NOMO-1 treated with DMSO at 0.1 percent for 48 hours (cell line): ENCODE measurements at regions not wholly inside any gene's neighbourhood (a gene's known extent, or its start where the extent isn't known, plus 50 kb on each side); places are given as distances from the start of the nearest gene placed in this dataset.

ENCODE experiments used
- DNase-seq: peaks from one replicate; lab custom pipeline; 2025; ENCODE audit not compliant: unreplicated experiment; lab: John Stamatoyannopoulos, UW

DNA sequence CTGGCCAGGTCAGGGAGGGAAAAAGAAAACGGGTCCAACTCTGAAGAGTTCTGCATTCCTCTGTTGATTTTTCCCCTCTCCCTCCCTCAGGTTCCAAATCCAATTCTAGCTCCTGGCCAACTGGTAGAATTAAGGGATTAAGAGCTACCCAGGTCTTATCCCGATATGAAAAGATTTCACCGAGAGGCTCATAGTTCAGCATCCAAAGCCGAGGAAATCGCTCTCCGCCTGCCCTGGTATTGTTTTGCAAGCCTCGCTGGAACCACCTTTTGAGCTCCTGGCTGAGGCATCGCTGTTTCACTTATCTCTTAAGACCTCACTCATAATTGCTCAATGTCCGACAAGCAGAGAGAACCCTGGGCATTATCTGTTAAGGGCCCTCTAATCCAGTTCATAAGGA lies 180.4 kb downstream of the URI1 start:
- no peak for DNase-seq

DNA sequence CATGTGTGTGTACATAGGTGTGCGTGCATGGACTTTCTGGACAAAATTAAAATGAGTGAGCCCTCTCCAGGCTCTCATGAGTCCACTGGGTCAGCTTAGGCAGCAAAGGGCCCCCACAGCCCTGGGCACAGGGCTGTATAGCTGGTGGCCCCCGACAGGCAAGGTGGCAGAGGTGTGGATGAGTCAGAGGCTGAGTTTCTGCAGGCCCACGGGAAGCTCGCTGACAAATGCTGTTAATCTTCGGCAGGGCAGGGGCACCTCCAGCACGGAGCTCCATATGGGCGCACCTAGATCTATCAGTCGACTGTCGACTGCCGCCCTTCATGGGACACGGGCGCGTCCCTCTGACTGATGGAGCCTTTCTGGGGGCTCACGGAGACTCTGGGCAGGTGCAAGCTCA lies 181.1 kb downstream of the URI1 start:
- DNase-seq = no peak

DNA sequence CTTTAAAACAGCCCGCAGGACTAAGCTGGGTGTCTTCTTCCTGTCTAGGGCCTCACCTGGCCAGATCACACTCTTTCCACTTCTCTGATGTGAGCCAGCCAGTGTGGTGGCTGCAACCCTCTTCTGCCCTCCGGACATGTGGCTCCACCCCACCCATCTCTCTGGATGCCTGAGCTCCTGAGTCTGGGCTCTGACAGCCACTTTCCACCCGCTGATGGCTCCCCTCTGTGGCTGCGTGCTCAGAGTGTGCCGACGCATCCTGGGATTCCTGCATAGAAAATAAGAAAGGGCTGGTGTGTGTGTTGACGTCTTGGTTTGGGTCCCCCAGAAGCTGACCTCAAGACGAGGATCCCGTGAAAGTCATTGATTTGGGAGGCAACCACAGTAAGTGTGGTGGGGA lies 181.6 kb downstream of the URI1 start:
- DNase-seq = no peak

DNA sequence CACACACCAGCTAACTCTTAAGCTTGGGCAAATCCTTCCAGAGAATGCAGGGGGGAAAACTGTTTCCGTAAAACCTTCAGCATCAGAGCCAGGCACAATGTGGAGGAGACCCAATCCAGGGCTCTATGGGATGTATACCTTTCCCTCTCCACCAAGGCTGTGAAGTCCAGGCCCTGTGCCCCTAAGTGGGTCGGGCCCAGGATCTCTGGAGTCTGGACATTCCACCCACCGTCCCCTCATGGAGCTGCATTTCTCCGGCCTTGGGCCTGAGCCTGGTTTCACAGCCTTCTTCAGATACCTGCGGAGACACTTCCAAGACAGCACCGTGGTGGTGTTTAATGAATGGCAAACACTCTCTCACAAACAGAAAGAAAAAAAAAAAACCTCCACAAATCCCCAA lies 186.2 kb downstream of the URI1 start:
- no peak for DNase-seq

DNA sequence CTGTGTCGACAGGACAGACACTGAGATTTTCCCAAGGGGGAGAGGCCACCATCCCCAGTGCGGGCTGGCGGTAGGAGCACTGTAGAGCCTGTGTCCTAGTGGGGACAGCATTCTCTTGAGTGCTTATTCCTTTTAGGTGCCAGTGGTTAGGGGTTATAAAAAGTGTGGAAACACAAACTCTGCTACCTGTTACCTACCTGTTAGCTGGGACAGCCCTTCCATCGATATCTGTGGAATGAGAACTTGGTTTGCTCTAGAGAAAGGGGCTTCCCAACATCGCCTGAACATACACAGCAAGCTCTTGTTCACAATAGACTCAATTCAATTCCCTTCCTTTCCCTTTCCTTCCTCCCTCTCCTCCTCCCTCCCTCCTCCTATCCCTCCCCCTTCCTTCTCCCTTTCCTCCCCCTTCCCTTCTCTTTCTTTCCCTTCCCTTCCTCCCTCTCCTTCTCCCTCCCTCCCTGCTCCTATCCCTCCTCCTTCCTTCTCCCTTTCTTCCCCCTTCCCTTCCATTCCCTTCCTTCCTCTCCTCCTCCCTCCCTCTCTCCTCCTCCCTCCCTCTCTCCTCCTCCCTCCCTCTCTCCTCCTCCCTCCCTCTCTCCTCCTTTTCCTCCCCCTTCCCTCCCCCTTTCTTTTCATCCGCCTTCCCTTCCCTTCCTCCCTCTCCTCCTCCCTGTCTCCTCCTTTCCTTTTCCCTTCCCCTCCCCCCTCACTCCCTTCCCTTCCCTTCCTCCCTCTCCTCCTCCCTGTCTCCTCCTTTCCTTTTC lies 188.5 kb downstream of the URI1 start:
- DNase-seq = no peak

DNA sequence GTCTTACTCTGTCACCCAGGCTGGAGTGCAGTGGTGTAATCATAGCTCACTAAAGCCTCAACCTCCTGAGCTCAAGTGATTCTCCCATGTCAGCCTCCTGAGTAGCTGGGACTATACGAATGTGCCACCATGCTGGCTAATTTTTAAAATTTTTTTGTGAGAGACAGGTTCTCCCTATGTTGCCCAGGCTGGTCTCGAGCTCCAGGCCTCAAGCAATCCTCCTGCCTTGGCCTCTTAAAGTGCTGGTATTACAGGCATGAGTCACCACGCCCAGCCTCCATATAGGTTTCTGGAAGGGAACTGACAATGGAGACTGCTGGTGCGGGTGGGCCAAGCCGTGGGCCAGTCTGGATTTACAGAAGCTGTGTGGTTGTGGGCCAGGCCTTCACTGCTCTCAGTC lies 189.2 kb downstream of the URI1 start:
- DNase-seq = no peak

DNA sequence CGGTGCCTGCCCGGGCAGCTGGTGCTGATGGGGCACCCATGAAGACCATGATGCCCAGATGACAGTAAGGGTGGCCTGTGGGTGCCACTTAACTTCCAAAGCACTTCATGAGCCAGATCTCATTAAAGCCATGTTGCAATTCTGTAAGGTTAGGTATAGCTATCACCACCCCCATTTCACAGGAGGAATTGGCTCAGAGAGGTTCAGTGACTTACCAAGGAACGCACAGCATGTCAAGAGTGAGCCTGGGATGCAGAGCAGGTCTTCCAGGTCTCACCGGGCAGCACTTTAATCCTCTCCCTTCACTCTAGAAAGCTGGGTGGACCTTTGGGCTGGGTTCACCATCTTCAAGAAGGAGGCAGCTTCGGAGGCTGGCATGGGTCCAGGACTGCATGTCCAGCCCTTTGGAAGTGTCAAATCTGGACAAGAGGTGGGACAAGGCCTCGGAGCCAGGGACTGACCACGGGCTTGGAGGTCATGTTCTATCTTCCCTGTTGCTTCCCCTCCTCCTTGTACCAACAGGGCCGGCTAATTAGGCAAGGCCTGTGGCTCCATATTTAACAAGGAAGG lies 189.8 kb downstream of the URI1 start:
- no peak for DNase-seq

DNA sequence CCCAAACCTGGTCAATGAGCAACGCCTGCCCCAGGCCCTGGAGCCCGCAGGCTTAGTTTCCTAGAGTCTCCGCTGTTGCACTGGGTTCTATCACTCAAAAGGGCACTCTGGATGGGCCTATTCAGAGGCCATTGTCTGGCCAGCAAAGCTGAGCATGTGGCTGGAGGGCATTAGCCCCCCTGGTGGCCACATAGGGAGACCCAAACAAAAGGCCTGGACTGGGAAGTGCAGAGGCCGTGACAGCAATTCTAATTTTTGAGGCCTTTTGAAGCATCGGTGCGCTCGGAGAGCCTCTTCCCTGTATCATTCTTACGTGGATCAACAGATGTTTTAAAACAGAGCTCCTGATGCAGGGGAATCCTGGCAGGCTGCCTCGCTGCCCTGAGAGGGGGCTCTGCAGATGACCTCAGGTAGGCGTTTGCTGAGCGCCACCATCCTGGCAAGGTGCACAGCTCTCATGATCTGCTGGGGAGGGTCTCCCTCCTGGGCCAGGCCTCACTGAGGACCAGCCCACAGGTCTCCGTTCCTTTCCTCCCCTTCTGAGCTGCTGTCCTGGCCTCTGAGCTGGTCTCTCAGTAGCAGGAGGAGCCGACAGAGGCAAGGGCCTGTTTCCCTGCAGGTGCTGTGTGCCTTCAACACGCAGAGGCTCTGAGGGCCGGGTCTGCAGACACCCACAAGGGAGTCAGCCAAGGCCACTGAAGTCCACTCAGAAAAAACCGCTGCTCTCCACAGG lies 190.5 kb downstream of the URI1 start:
- DNase-seq = no peak

DNA sequence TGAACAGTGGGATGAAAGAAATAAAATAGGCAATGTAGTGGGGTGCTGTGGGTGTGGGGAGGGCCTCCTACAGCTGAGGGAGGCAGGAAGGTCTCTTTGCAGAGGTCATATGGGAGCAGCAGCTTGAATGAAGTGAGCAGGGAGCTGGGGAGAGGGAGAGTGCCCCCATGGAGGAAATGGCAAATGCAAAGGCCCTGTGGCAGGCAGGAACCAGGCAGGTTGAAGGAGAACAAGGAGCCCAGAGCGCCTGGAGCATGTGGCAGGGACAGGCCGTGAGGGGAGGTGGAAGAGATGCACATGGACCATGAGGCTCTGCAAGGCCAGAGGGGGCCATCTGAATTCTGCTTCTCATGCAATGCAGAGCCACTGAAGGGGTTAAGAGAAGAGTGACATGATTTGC lies 191.8 kb downstream of the URI1 start:
- no peak for DNase-seq

DNA sequence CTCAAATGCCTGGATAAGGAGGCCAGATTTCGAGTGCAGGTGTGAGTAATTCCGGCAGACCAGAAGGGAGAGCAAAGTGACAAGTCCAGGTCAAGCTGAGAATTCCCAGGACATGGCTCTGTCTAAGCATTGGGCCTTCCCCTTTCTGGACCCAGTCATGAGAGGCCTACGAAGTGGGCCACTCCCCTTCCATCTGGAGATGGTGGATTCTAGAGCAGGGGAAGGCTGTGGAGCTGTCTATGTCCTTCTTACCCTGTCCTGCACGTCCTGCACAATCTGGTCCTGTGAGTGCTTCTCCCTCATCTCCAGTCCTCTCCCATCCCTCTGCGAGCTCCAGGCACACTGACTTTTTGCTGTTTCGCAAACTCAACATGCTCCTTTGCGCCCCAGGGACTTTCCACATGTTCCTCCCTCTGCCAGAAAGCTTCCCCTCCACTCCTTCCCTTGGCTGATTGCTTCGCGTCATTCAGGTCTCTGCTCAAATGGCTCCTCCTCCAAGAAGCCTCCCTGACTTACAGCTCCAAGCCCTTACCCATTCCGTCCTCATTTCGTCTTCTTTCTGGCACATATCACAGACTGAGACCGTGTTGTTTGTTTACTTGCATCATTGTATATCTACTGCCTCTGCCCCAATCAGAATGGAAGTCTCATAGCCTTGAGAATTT lies 193.2 kb downstream of the URI1 start:
- DNase-seq = no peak

DNA sequence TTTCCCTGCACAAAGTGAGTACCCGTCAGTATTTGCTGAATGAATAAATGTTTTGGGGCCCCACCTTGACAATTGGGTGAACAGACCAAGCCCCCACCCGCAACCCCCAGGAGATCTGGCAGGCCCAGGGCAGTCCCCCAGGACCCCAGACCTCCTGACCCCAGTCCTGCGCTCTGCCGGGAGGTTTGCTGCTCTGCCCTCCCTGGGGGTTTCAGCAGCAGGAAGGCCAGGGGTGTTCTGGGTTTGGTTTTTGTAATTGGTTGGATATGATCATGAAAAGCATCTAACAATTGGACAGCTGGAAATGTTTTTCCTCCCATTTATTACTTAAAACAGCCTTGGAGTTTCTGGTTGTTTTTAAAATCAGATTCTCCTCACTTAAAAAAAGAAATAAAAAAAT lies 193.8 kb downstream of the URI1 start:
- no peak for DNase-seq

DNA sequence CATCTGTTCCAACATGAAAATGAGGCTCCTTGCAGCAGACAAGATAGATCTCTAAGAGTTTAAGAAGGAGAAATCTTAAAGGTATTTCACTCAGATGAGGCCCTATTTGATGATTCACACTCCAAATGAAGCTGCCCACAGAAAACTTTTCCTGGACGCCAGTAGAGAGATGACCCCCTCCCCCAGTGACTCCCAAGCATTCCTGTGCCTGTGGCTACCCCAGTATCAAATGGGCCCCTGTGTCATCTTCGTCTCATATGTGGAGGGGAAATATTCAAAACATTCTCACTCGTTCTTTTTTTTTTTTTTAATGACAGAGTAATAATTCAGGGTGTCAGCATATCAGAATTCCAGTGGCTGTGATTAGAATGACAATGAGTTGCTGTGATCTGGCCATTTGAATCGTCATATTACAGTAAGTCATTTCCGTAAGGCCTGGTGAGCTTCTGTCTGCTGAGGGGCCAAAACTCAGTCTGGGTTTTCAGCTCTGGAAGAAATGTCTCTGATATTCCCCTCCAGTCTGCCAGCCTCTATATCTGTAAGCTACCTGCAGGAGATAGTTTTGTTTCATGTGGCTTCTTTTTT lies 194.7 kb downstream of the URI1 start:
- no peak for DNase-seq

DNA sequence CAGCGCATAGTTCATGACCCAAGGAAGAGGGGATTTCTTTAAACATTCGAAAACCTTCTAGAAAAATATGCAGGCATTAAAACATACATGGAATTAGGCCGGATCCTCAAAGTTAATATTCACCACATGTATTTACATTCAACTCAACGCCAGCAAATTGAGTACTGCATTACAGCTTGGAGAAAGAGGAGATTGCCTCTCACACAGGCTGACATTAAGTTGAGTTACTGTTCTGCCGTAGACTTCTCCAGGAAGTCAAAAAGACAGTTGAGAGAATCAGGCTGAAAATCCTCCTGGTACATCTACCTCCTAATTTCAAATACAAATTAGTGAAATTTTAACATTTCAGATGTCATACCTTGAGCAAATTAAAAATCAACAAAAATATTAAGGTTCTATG lies 195.7 kb downstream of the URI1 start:
- DNase-seq = no peak

DNA sequence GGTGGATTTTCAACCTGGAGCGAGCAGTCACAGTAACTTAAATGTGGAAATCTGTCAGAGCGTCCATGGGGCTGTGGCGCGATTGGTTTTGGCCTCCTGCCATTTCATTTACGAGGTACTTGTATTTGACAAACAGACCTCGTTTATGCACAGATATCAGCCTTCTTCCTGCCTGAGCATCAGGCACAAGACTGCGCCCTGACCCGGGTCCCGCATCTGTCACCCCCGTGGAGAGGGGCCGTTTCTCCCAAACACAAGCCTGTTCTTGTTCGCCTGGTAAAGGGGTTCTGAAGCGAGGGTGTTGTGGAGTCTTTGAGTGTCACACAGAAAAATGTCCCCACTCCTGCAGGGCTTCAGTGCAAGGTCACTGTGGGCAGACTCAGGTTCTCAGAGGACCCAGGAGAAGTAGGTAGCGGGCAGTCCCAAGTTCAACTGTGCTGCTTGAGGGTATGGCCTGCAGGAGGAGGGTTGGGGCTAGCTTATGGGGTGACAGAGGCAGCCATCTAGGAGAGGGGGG lies 202.3 kb downstream of the URI1 start:
- no peak for DNase-seq

DNA sequence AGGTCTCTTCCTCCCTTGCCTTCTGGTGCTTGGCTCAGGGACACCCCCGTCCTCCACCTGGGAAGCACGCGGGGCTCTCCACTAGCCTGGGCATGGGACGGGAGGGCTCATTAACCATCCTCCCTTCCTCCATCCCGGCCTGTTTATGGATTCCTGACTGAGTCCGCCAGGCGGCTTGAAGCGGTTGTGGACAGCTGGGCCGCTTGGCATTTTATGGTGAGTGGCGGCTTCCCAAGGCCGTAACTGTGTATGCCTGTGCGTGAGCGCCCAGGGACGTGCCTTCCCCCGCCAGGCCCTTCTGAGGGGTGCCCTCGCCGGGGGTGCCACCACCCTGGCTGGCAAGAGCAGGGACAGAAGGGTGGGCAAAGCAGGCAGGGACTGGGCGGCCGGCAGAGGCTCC lies 202.8 kb downstream of the URI1 start:
- no peak for DNase-seq

DNA sequence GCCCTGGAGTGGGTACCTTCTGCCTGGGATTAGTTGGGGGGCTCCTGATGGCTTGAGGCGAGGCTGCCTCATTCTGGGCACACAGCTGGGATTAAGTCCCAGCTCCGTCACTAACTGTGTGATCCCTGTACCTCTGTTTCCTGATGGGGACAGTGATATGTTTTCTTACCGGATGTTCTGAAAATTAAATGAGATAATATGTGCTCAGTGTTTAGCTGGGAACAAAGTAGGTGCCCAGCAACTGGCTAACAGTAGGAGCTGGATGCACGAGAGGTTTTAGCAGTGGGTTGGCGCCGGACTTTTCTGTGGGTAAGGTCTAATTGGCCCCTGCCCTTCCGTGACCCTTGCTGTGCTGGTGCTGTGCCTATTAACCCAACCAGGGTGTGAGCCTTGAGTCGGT lies 203.4 kb downstream of the URI1 start:
- no peak for DNase-seq

DNA sequence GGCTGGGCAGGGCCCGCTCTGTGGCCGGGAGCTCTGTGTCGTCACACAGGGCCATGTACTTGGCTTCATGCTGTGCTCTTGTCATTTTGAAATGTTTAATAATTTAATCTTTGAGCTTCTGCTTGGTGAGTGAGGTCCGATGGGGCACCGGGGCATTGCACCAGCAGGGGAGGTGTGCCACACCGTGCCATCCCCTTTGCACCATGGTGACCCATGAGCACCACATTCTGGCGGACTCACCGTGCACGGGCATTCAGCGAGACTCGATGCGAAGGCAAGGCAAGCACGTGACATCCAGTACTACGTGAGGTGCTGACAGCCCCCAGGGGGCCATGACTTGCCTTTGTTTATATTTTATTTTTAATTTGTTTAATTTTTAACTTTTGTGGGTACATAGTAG lies 204.3 kb downstream of the URI1 start:
- no peak for DNase-seq

DNA sequence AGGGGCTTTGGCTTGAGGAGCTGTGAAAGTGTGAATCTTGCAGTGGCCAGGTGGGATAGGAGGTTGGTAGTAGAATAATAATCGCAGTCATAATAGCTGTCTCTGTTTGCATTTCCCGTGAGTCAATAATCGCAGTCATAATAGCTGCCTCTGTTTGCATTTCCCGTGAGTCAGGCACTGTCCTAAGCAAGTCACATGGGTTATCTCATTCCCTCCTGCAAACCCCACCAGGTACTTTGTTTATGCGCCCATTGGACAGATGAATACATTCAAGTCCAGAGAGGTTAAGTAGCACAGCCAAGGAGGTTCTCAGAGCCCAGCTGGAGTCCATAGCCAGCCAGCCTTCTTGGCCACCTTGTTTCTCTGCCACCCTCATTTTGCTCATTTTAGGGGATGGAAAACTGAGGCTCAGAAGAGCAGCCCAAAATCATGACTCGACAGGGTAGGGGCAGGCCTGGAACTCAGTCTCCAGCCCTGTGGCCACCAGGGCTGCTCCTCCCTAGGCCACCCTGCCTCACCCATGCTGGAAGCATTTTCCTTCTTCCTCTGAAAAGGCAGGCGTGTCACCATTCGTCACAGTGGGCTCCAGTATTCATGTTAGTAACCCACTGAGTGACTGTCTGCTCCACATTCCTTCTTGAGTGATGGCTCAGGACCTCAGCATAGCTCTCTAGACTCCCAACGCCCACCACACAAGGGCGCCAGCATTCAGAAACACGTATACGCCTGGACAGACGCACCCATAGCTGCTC lies 206.2 kb downstream of the URI1 start:
- DNase-seq = no peak

DNA sequence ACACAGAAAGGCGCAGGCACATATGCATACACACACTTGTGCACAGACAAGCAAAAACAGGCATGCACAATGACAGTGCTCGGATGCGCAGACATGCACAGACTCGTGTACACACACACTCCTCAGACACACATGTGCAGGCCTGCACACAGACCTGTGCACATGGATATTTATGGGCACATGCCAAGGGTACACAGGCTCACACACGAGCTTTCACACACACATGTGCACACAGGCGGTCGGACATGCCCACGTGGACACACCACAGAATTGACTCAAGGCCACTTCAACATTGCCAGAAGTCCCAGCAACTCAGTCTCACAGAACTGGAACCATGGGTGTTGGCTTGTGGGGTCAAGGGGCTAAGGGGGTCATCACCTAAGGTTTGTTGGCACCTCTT lies 206.8 kb downstream of the URI1 start:
- DNase-seq = no peak

DNA sequence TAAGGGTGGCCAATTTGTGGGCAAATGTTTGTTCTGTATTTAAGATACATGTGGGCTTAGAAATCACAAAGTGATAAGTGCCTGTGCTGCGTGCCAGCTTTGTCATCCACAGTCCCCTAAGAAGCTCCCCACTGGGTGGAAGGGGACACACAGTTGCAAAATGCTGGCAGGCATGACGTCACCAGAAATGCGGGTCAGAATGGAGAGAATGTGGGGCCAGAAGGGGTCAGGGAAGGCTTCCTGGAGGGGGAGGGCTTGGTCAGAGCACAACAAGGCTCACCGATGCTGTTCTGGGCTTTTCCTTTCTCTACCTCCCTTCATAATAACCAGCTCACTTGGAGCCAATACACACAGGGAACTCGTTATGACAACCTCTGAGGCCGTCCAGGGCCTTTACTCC lies 207.3 kb downstream of the URI1 start:
- no peak for DNase-seq

DNA sequence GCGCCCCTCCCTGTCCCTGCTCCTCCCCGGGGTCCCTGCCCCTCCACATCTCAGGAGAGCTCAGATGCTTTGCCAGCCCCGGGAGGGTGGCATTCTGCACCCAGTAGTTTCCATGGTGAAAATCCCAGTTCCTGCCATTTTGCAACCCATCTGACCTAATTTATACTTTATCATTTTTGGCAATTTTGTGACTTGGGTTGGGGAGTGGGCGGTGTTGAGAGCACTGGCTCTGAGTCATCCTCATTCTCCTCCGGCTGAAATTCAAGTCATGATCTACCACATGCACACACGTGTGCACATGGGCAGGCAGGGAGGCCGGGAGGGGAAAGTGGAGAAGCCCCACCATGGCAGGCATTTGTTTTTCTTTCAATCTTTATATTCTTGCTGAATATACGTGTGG lies 208.6 kb downstream of the URI1 start:
- DNase-seq = no peak
